ENCODE measurements at regions not wholly inside any gene's neighbourhood (a gene's known extent, or its start where the extent isn't known, plus 50 kb on each side); places are given as distances from the start of the nearest gene placed in this dataset.

GRCh38 chr13:97858161-97858560, 95.3 kb upstream of the IPO5 start:
- no peak overlapping the region for H3K4me3 ChIP-seq (ENCODE audit: low read depth, low read length)
- TF ChIP-seq CTCF (IDR thresholded peaks at IDR 0.05; ENCODE audit: insufficient read depth, low read depth, low read length, missing control alignments), result no peak
- DNase-seq (ENCODE audit: low read depth), result no peak

- no peak for TF ChIP-seq CTCF (IDR thresholded peaks at IDR 0.05; ENCODE audit: insufficient read depth, low read depth, low read length, missing control alignments)
- no peak for DNase-seq (ENCODE audit: low read depth)
These were observed 87.1 kb upstream of the IPO5 start for GRCh38 chr13:97866346-97866745.

GRCh38 chr13:97866751-97867150, 86.7 kb upstream of the IPO5 start:
- no peak overlapping the region for H3K4me3 ChIP-seq (ENCODE audit: low read depth, low read length)
- no peak for TF ChIP-seq CTCF (IDR thresholded peaks at IDR 0.05; ENCODE audit: insufficient read depth, low read depth, low read length, missing control alignments)
- DNase-seq (ENCODE audit: low read depth), result no peak

More at GRCh38 chr13:97866346-97866745, 87.1 kb upstream of the IPO5 start:
- H3K4me3 ChIP-seq (ENCODE audit: low read depth, low read length), result no peak overlapping the region

- no peak for DNase-seq (ENCODE audit: low read depth)
- no peak for TF ChIP-seq CTCF (IDR thresholded peaks at IDR 0.05; ENCODE audit: insufficient read depth, low read depth, low read length, missing control alignments)
- H3K4me3 ChIP-seq (ENCODE audit: low read depth, low read length), result no peak overlapping the region
These were observed 80.1 kb upstream of the IPO5 start for GRCh38 chr13:97873398-97873797.

- no peak for TF ChIP-seq CTCF (IDR thresholded peaks at IDR 0.05; ENCODE audit: insufficient read depth, low read depth, low read length, missing control alignments)
- H3K4me3 ChIP-seq (ENCODE audit: low read depth, low read length), result no peak overlapping the region
- DNase-seq (ENCODE audit: low read depth), result no peak
These were observed 78.3 kb upstream of the IPO5 start for GRCh38 chr13:97875218-97875617.

GRCh38 chr13:97875911-97876310, 77.6 kb upstream of the IPO5 start:
- TF ChIP-seq CTCF (IDR thresholded peaks at IDR 0.05; ENCODE audit: insufficient read depth, low read depth, low read length, missing control alignments), result no peak
- H3K4me3 ChIP-seq (ENCODE audit: low read depth, low read length), result no peak overlapping the region
- no peak for DNase-seq (ENCODE audit: low read depth)
